ENCODE measurements at regions not wholly inside any gene's neighbourhood (a gene's known extent, or its start where the extent isn't known, plus 50 kb on each side); places are given as distances from the start of the nearest gene placed in this dataset.
"Not testable (repeated sequence)": the region's sequence is repeated elsewhere in the genome, so short reads cannot be mapped to it uniquely, and the experiment has no call there.

DNA sequence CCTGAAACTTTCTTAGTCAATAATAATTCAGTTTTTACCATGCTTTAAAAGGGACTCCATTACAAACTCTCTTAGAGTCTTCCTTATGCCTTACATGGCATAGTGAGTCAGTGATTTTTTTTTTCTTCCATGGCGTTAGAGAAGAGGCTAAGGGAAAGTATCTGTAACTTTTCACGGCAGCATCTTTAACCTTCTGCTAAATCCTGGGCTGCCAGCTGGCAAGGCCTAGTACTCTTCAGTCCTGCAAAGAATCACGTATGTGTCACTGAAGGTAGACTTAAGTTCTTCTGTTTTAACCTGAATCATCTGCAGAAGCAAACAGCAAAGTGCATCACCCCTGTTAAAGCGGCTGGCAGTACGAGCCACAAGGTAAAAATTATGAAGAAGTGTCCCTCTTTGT is 286.3 kb upstream of the FN1 start:
- CTCF ChIA-PET, result no interaction called here
- SMC1A ChIA-PET (ENCODE audit: uncharacterized antibody, unreplicated experiment), result interaction anchor here (0.7 to 2.6 kb wide), 4 partner anchors 40 to 90 kb away, joined by 3 to 6 read pairs (median 4); no protein-coding TSS in a partner anchor
- no peaks in the 10 kb centered on the region for H3K4me1 ChIP-seq (ENCODE audit: control insufficient read depth, insufficient read depth, low read length)
- DNase-seq (ENCODE audit: low read depth, low spot score), result no peak
- BruUV-seq (replicated peaks), result no TSS peak
- H3K9ac ChIP-seq (ENCODE audit: control insufficient read depth, insufficient read depth, low read length), result no peak overlapping the region
- H3K9me3 ChIP-seq (replicated peaks; ENCODE audit: control insufficient read depth, insufficient read depth, low read length), result no peaks in the 10 kb centered on the region
- intact Hi-C loops (cut with micrococcal nuclease; ENCODE audit: unreplicated experiment) (no loop called here), in situ Hi-C loops (cut with MboI) (no loop called here)
- no peaks in the 10 kb centered on the region for H3K79me2 ChIP-seq (ENCODE audit: control insufficient read depth, insufficient read depth, low read length)
- H3K27me3 ChIP-seq (replicated peaks in 1 of 2; ENCODE audit: control insufficient read depth in 2 of 2, insufficient read depth in 2 of 2, low read length in 1 of 2), result no peaks in the 10 kb centered on the region
- H3K4me2 ChIP-seq (ENCODE audit: control insufficient read depth, insufficient read depth), result no peak overlapping the region
- no peak overlapping the region for H3K27ac ChIP-seq (ENCODE audit: control insufficient read depth, insufficient read depth)
- RAD21 ChIA-PET (ENCODE audit: unreplicated experiment), result no interaction called here
- 53% methylated on average over 5 of the region's 5 CpGs for WGBS (ENCODE audit: insufficient coverage, insufficient replicate concordance, low lambda C conversion rate, missing lambda C conversion rate)
- H4K20me1 ChIP-seq (ENCODE audit: control insufficient read depth, insufficient read depth), result no peaks in the 10 kb centered on the region
- H3K4me3 ChIP-seq, result no peak overlapping the region
- FAIRE-seq, result no peak
- ATAC-seq, result no peak
- H2AFZ ChIP-seq (ENCODE audit: control insufficient read depth, low read depth, low read length), result no peak overlapping the region
- TF ChIP-seq NRF1 (conservative IDR thresholded peaks at IDR 0.05; ENCODE audit: low read depth, low read length) (no peak), SUZ12 (IDR thresholded peaks at IDR 0.05; ENCODE audit: unreplicated experiment) (no peak), KDM1A (IDR thresholded peaks at IDR 0.05; ENCODE audit: borderline replicate concordance) (no peak), PAX5 (IDR thresholded peaks at IDR 0.05; ENCODE audit: borderline replicate concordance, low read depth, low read length) (no peak), FOXM1 (IDR thresholded peaks at IDR 0.05; ENCODE audit: low read depth, low read length) (no peak), POLR2A (IDR thresholded peaks at IDR 0.05; ENCODE audit: low read depth, low read length) (no peak)
- TF ChIP-seq, protein P1, sequence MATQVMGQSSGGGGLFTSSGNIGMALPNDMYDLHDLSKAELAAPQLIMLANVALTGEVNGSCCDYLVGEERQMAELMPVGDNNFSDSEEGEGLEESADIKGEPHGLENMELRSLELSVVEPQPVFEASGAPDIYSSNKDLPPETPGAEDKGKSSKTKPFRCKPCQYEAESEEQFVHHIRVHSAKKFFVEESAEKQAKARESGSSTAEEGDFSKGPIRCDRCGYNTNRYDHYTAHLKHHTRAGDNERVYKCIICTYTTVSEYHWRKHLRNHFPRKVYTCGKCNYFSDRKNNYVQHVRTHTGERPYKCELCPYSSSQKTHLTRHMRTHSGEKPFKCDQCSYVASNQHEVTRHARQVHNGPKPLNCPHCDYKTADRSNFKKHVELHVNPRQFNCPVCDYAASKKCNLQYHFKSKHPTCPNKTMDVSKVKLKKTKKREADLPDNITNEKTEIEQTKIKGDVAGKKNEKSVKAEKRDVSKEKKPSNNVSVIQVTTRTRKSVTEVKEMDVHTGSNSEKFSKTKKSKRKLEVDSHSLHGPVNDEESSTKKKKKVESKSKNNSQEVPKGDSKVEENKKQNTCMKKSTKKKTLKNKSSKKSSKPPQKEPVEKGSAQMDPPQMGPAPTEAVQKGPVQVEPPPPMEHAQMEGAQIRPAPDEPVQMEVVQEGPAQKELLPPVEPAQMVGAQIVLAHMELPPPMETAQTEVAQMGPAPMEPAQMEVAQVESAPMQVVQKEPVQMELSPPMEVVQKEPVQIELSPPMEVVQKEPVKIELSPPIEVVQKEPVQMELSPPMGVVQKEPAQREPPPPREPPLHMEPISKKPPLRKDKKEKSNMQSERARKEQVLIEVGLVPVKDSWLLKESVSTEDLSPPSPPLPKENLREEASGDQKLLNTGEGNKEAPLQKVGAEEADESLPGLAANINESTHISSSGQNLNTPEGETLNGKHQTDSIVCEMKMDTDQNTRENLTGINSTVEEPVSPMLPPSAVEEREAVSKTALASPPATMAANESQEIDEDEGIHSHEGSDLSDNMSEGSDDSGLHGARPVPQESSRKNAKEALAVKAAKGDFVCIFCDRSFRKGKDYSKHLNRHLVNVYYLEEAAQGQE (IDR thresholded peaks at IDR 0.05; ENCODE audit: low read depth, low read length), result no peak
- no peaks in the 10 kb centered on the region for H3K36me3 ChIP-seq (ENCODE audit: control insufficient read depth in 2 of 2, insufficient read depth in 2 of 2, low read length in 1 of 2)
- POLR2A ChIA-PET, result interaction anchor here (0.7 kb wide), 1 partner anchor 38 kb away, joined by 3 read pairs; no protein-coding TSS in a partner anchor

DNA sequence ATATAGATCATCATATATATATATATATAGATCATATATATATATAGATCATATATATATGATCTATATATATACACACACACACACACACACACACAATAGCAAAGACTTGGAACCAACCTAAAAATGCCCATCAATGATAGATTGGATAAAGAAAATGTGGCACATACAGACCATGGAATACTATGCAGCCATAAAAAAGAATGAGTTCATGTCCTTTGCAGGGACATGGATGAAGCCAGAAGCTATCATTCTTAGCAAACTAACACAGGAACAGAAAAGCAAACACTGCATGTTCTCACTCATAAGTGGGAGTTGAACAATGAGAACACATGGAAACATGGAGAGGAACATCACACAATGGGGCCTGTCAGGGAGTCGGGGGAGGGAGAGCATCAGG is 285.6 kb upstream of the FN1 start:
- H3K27me3 ChIP-seq (replicated peaks in 1 of 2; ENCODE audit: control insufficient read depth in 2 of 2, insufficient read depth in 2 of 2, low read length in 1 of 2); FAIRE-seq; in situ Hi-C loops (cut with MboI); H3K9ac ChIP-seq (ENCODE audit: control insufficient read depth, insufficient read depth, low read length); H3K79me2 ChIP-seq (ENCODE audit: control insufficient read depth, insufficient read depth, low read length); DNase-seq (ENCODE audit: low read depth, low spot score); H2AFZ ChIP-seq (ENCODE audit: control insufficient read depth, low read depth, low read length); H3K36me3 ChIP-seq (ENCODE audit: control insufficient read depth in 2 of 2, insufficient read depth in 2 of 2, low read length in 1 of 2); RAD21 ChIA-PET (ENCODE audit: unreplicated experiment); H3K4me3 ChIP-seq; H3K9me3 ChIP-seq (replicated peaks; ENCODE audit: control insufficient read depth, insufficient read depth, low read length); H4K20me1 ChIP-seq (ENCODE audit: control insufficient read depth, insufficient read depth); ATAC-seq; intact Hi-C loops (cut with micrococcal nuclease; ENCODE audit: unreplicated experiment); BruUV-seq (replicated peaks); H3K4me2 ChIP-seq (ENCODE audit: control insufficient read depth, insufficient read depth); CTCF ChIA-PET; H3K27ac ChIP-seq (ENCODE audit: control insufficient read depth, insufficient read depth); H3K4me1 ChIP-seq (ENCODE audit: control insufficient read depth, insufficient read depth, low read length): not testable (repeated sequence)
- WGBS (ENCODE audit: insufficient coverage, insufficient replicate concordance, low lambda C conversion rate, missing lambda C conversion rate), result 0% methylated on average over 1 of the region's 1 CpG
- ChIA-PET SMC1A (ENCODE audit: uncharacterized antibody, unreplicated experiment) (interaction anchor here (2.4 to 2.6 kb wide), 2 partner anchors 45 to 91 kb away, joined by 5 to 6 read pairs; no protein-coding TSS in a partner anchor), POLR2A (interaction anchor here (0.6 kb wide), 1 partner anchor 258 kb away, joined by 4 read pairs; no protein-coding TSS in a partner anchor)
